GM23248 (cell line): ENCODE measurements at regions not wholly inside any gene's neighbourhood (a gene's known extent, or its start where the extent isn't known, plus 50 kb on each side); places are given as distances from the start of the nearest gene placed in this dataset.

Experiments used
- DNase-seq: peaks from one replicate; pipeline ENCODE4 v3.0.0-alpha.2; 2015
- H2AFZ ChIP-seq: fragments of 200-600 bp; sonication (generic); 2 replicates; pipeline ENCODE4 v1.6.1; 2016; ENCODE audit warnings: antibody characterized with exemption
- H3F3A ChIP-seq: fragments of 200-600 bp; sonication (generic); 2 replicates; pipeline ENCODE4 v1.6.1; 2016; ENCODE audit warnings: mild to moderate bottlenecking, antibody characterized with exemption, mixed run types; ENCODE audit not compliant: insufficient read depth
- H3K27ac ChIP-seq: fragments of 200-600 bp; sonication (generic); 2 replicates; pipeline ENCODE4 v1.5.1; 2016; ENCODE audit warnings: mild to moderate bottlenecking
- H3K27me3 ChIP-seq: fragments of 200-600 bp; sonication (generic); replicated peaks from 2 replicates; pipeline ENCODE4 v1.6.1; 2016; ENCODE audit warnings: mild to moderate bottlenecking; ENCODE audit not compliant: insufficient read depth
- H3K36me3 ChIP-seq: fragments of 200-600 bp; sonication (generic); 2 replicates; pipeline ENCODE4 v1.6.1; 2016; ENCODE audit warnings: low read depth, mild to moderate bottlenecking
- H3K4me1 ChIP-seq: fragments of 200-600 bp; sonication (generic); 2 replicates; pipeline ENCODE4 v1.6.1; 2016; ENCODE audit warnings: mild to moderate bottlenecking; ENCODE audit not compliant: insufficient read depth
- H3K4me2 ChIP-seq: fragments of 200-600 bp; sonication (generic); one replicate; pipeline ENCODE4 v1.6.1; 2016; ENCODE audit warnings: mild to moderate bottlenecking; ENCODE audit not compliant: unreplicated experiment
- H3K4me3 ChIP-seq: fragments of 200-600 bp; sonication (generic); 2 replicates; pipeline ENCODE4 v1.5.1; 2016; ENCODE audit warnings: mild to moderate bottlenecking
- H3K79me2 ChIP-seq: fragments of 200-600 bp; sonication (generic); 2 replicates; pipeline ENCODE4 v1.6.1; 2016; ENCODE audit warnings: mild to moderate bottlenecking; ENCODE audit not compliant: insufficient read depth
- H3K9ac ChIP-seq: fragments of 200-600 bp; sonication (generic); 2 replicates; pipeline ENCODE4 v1.6.1; 2016; ENCODE audit warnings: mild to moderate bottlenecking
- H3K9me2 ChIP-seq: fragments of 200-600 bp; sonication (generic); 2 replicates; pipeline ENCODE4 v1.6.1; 2016; ENCODE audit warnings: mixed run types, mild to moderate bottlenecking, moderate library complexity; ENCODE audit not compliant: insufficient read depth
- H3K9me3 ChIP-seq: fragments of 200-600 bp; sonication (generic); one replicate; pipeline ENCODE4 v1.6.1; 2017; ENCODE audit warnings: low read depth
- H4K20me1 ChIP-seq: fragments of 200-600 bp; sonication (generic); 2 replicates; pipeline ENCODE4 v1.6.0; 2016; ENCODE audit not compliant: insufficient read depth
- EZH2 ChIP-seq: fragments of 200-600 bp; sonication (generic); IDR thresholded peaks from 2 replicates; pipeline ENCODE4 v1.6.1; 2018; ENCODE audit warnings: antibody characterized with exemption, mild to moderate bottlenecking; ENCODE audit not compliant: insufficient read depth, poor library complexity, severe bottlenecking
- EZH2phosphoT487 ChIP-seq: fragments of 200-600 bp; sonication (generic); IDR thresholded peaks from 2 replicates; pipeline ENCODE4 v1.6.1; 2018; ENCODE audit warnings: antibody characterized with exemption, moderate library complexity, mild to moderate bottlenecking, low read depth; ENCODE audit not compliant: insufficient read depth
- WGBS, 2 experiments: methylation state at CpG; one replicate each; pipeline ENCODE4 v1.1.6; 2015 to 2017; ENCODE audit warnings: low lambda C conversion rate in 2 of 2, low coverage in 1 of 2; ENCODE audit errors: missing lambda C conversion rate in 2 of 2; 5-methylcytosine and 5-hydroxymethylcytosine counted together
- in situ Hi-C: fragments of 300-500 bp; cut with MboI; formaldehyde crosslinking; loops from 2 replicates; pipeline ENCODE4 v1.15.0; 2020

DNA sequence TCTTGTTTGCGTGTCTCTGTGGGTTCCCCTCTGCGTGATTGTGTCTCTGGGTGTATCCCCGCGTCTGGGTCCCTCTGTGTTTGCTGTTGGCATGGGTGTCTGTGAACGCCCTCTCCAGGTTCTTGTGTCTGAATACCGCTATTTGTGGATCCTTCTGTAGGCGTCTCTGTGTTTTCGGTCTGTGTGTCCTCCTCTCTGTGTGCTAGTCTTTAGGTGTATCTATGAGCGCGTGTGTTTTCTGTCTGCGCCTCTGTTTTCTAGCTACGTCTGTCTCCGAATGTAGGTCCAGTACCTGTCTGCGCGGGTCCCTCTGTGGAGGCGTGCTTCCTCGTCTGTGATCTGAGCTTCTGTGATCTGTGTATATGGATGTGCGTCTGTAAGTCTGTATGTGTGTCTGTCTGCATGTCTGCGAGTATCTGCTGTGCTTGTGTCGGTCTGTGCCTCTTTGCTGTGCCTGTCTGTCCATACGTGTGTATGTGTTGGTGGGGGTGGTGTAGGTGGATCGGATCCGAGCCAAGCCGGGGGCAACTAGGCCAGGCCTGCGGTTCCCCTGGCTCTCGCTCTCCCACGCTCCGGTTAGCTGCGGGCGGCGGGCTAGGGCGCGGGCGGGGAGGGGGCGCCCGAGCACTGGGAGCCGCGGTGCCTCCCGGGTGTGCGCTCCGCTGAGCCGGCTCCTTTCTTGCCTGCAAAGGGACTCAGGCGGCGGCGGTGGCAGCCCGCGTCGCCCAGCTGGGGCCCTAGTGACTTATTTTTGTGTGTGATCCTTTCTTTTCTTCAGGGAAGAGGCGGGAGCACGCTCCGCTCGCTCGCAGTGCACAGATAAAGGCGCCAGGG lies 105.3 kb upstream of the E2F8 start:
- peak overlapping the region; percentile 83 for H3K4me2 ChIP-seq
- H3K27ac ChIP-seq = no peak overlapping the region
- peak overlapping the region; percentile 77 for H3K4me3 ChIP-seq
- H2AFZ ChIP-seq = peak overlapping the region; percentile 77
- TF ChIP-seq EZH2 (peak; percentile 25), EZH2phosphoT487 (no peak)
- in situ Hi-C loops = no loop called here
- H3K9me3 ChIP-seq = no peaks in the 10 kb centered on the region
- 1 to 3% methylated on average over 47 to 54 of the region's 54 CpGs for WGBS, 2 experiments
- H3K9me2 ChIP-seq = no peaks in the 10 kb centered on the region
- peak overlapping the region; percentile 54 for H3K9ac ChIP-seq
- no peaks in the 10 kb centered on the region for H3K4me1 ChIP-seq
- no peaks in the 10 kb centered on the region for H3K36me3 ChIP-seq
- no peaks in the 10 kb centered on the region for H4K20me1 ChIP-seq
- no peaks in the 10 kb centered on the region for H3F3A ChIP-seq
- no peaks in the 10 kb centered on the region for H3K79me2 ChIP-seq
- DNase-seq = peak; percentile 52
- H3K27me3 ChIP-seq = peaks cover 13% of the 10 kb centered on the region; the same call in 1 of the 2 replicates

DNA sequence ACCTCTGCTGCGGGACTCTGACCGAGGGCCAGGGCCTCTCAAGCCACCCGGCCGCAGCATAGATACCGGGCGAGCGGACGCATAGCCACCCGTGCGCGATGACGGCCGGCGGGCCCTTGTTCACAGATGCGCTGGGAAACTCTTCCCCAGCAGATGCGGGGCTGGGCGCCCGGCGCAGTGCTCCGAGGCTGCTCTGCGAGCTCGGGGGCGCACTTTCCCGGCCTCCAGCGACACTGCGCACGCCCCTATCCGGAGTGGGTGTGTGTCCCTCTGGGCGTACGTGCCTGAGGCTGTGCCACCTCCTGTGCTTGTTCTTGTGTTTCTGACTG lies 104.7 kb upstream of the E2F8 start:
- H3K9me3 ChIP-seq = no peaks in the 10 kb centered on the region
- no peak overlapping the region for H3K27ac ChIP-seq
- peak overlapping the region; percentile 77 for H3K4me3 ChIP-seq
- H3F3A ChIP-seq = no peaks in the 10 kb centered on the region
- in situ Hi-C loops = no loop called here
- peak overlapping the region; percentile 83 for H3K4me2 ChIP-seq
- peak overlapping the region; percentile 54 for H3K9ac ChIP-seq
- H2AFZ ChIP-seq = peak overlapping the region; percentile 77
- 3% methylated on average over 29 to 30 of the region's 30 CpGs for WGBS, 2 experiments
- peak; percentile 64 for DNase-seq
- peaks cover 19% of the 10 kb centered on the region; the same call in 1 of the 2 replicates for H3K27me3 ChIP-seq
- H4K20me1 ChIP-seq = no peaks in the 10 kb centered on the region
- no peaks in the 10 kb centered on the region for H3K79me2 ChIP-seq
- H3K4me1 ChIP-seq = no peaks in the 10 kb centered on the region
- no peaks in the 10 kb centered on the region for H3K36me3 ChIP-seq
- no peaks in the 10 kb centered on the region for H3K9me2 ChIP-seq
- no peak for TF ChIP-seq EZH2phosphoT487
- TF ChIP-seq EZH2 = peak; percentile 29

DNA sequence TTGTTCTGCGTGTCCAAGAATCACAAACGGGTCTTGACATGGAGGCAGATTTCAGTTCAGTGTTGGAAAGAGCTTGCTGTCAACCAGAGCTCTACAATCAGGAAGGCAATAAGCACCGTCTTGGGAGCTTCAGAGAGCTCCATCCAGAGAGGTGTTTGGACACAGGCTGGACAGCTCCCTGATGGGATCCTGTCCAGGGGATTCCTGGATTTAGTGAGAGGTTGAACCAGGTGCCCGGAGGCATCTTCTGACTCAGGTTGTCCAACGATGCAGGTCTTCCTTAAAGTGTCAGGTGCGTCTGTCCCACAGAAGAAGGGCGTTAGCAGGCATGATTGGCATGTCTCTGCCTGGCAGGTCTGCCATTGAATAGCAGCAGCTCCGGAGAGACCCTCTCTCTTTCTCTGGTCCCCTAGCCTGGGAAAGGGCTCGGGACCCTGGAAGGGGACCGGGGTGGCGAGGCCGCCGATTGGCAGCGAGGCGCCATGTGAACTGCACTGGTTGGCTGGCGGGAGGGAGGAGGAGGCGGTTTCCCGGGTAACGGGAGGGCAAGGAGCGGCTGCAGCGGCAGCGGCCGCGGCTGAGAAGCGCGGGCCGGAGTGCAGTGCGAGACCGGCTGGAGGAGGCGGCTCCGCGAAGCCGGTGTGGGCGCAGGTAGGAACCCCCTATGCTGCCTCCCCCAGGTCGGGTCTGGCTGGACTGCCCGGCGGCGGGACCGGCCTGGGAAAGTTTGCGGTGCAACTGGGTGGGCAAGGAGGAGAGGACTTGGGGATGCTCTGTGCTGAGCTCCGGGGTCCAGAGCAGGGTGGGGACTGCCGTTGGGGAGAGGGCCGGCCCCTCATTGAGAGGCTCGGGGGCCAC lies 104.1 kb upstream of the E2F8 start:
- Histone ChIP-seq H3K36me3 (no peaks in the 10 kb centered on the region), H3K4me1 (no peaks in the 10 kb centered on the region), H3K27ac (no peak overlapping the region), H3K4me3 (peak overlapping the region; percentile 77), H3F3A (no peaks in the 10 kb centered on the region), H2AFZ (peak overlapping the region; percentile 77), H3K9me3 (no peaks in the 10 kb centered on the region), H4K20me1 (no peaks in the 10 kb centered on the region), H3K9ac (peak overlapping the region; percentile 54; the same call in 1 of the 2 replicates), H3K9me2 (no peaks in the 10 kb centered on the region), H3K79me2 (no peaks in the 10 kb centered on the region), H3K4me2 (peak overlapping the region; percentile 83), H3K27me3 (peaks cover 25% of the 10 kb centered on the region; the same call in 1 of the 2 replicates)
- peak; percentile 86 for DNase-seq
- TF ChIP-seq EZH2 (no peak), EZH2phosphoT487 (no peak)
- 10% methylated on average over 44 of the region's 44 CpGs for WGBS, 2 experiments
- in situ Hi-C loops = no loop called here

DNA sequence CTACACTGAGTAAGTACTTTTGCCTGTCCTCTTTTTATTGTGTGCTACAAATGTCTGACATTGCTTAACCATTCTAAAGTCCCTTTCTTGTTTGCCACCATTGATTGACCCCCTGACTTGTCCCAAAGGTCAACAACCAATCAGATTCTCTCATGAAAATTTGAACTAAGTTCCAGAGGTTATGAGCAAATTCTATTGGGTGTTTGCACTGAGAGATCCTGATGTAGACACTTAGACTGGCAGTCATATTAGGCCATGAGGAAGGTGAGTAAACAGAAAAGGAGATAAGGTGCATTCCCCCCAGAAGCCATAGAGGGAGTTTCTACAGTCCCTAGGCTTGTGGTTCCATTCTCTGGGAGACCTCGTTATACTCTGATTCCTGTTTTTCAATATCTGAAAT lies 101.3 kb upstream of the E2F8 start:
- Histone ChIP-seq H3K27ac (no peak overlapping the region), H2AFZ (no peak overlapping the region), H3K9me2 (no peaks in the 10 kb centered on the region), H3K4me1 (no peaks in the 10 kb centered on the region), H3K4me2 (no peak overlapping the region), H3K79me2 (no peaks in the 10 kb centered on the region), H4K20me1 (no peaks in the 10 kb centered on the region), H3F3A (no peaks in the 10 kb centered on the region), H3K4me3 (no peak overlapping the region), H3K9ac (no peak overlapping the region), H3K9me3 (no peaks in the 10 kb centered on the region), H3K27me3 (peaks cover 33% of the 10 kb centered on the region; the same call in 1 of the 2 replicates), H3K36me3 (no peaks in the 10 kb centered on the region)
- no peak for TF ChIP-seq EZH2
- WGBS, 2 experiments = 27 to 42% methylated on average over 1 of the region's 1 CpG
- no peak for DNase-seq
- in situ Hi-C loops = no loop called here
